ENCODE measurements at regions not wholly inside any gene's neighbourhood (a gene's known extent, or its start where the extent isn't known, plus 50 kb on each side); places are given as distances from the start of the nearest gene placed in this dataset.
A peak's percentile ranks its signal among the peaks of the same experiment; 100 is the strongest.

DNA sequence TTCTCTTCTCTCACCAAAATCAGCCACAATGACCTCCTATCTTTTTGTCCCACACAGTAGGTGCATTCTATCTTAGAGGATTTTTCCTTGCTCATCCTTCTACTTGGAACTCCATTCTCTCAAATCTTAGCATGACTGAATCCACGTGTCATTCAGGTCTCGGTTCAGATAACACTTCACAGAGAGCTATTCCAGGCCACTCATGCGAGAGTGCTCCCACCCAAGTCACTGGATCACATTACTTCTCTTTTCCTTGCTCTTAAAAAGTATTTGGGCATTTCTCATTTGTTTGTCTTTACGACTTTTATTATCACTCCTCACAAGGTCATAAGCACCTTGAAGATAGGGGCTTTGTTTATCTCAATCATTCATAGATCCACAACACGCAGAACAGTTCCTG lies 647.5 kb upstream of the TENM3 start:
- DNase-seq: no peak

DNA sequence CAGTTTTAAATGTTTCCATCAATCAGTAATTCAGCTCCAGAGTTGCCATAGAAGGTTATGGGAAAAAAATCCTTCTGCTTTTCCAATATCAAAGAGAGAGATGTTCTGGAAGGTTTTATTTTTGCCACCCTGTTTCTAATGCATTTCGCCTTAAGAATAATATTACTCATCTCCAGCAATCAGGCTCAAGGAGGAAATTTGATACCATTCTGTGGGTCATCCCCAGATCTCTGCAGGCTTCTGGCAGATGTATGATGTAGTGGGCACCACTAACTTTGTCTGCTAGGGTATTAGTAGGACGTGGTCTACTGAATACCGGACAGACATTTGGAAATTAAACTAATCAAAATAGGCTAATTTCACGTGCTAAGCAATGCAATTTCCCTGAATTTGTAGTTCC lies 645.4 kb upstream of the TENM3 start:
- DNase-seq: peak; percentile 42

GRCh38 chr4:181599134-181599533 lies 644.1 kb upstream of the TENM3 start:
- no peak for DNase-seq

GRCh38 chr4:181601103-181601502 lies 642.1 kb upstream of the TENM3 start:
- DNase-seq: peak; percentile 24

GRCh38 chr4:181604546-181604945 lies 638.7 kb upstream of the TENM3 start:
- DNase-seq: no peak

- DNase-seq: no peak
Measured at GRCh38 chr4:181606300-181606699, 636.9 kb upstream of the TENM3 start.

DNA sequence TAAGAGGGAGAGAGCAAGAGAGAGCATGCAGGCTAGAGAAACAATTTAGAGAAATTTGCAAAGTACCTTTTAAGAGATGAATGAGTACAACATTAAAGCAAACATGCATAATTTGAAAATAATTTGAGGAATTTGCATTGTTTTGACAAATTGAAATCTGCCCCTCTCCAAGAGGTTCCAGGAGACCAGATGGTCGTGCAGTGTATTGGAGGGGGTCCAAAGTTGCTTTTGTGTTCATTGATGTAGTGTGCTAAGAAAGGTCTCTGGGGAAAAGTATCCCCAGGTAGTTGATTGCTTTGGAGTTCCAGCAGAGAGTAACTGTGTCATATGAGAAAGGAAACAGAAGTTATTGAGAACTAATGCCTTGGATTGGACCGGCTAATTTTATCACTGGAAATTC lies 635.0 kb upstream of the TENM3 start:
- peak; percentile 26 for DNase-seq

GRCh38 chr4:181611033-181611711 lies 632.0 kb upstream of the TENM3 start:
- DNase-seq: no peak

DNA sequence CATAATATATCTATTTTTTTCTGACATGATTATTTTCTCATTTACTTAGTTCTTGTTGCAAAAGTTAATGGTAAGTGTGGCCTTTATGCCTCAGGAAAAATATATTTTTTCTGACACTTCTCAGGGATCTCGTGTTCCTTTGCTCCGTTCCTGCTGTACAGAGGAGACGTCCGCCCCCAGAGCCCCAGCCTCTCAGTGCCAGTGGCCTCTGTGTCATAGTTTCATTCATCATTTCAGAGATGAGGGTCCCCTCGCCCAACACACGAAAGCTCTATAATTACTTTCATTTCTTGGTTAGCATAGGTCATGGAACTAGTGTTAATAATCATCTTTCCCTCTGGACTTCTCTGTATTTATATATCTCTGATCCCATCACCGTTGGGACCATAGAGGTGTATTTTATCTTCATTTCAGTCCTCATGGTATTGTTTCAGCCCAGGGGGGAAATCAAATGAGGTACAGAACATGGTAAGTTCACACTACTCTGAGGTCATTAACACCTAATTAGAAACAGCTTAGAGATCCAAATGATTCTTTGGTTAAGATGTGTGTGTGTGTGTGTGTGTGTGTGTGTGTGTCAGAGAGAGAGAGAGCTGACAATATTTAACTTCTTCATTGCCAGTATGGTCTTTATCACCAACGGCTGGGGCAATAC lies 631.1 kb upstream of the TENM3 start:
- DNase-seq: no peak

DNA sequence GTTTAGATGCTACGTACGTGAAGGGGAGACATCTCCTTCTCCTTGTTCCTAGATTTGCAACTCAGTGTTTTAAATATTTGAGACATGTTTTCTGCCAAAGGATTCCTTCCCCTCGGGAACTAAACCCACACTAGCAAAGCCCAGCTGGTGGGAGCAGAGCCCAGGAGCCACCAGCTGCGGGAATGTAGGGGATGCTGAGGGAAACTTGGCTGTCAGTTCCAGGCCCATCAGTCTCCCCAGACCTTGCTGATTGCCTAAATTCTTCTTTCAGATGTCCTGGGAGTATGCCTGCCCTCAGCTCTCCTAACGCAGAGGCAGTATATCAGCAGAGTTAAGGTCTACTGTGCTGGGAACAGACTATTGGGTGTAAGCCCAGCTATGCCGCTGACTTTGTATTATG lies 630.0 kb upstream of the TENM3 start:
- DNase-seq: peak; percentile 45

DNA sequence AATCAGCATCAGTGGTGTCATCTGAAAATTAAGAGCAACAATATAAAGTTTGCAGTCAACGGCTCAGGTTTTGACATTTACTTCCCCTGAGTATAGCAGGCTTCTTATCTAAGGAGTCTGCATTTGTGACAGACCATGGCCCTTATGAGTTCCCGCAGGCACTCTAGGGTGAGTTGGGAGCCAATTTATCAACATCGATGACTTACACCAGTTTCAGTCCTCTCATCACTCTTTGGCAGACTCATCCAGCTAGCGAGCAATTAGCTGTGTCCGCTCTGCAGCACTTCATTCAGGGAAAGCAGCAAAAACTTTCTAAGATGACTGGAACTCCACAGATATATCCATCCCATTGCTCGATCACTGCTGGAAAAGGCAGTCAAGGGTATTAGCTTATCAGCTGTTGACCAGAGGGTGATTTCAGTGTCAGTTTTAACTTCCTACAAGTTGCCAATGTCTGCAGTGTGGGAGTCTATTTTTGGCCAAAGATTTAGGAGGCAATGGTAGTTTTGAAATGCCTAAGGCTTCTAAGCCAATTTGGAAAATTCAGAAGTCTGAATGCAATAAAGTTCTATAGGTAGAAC lies 625.1 kb upstream of the TENM3 start:
- no peak for DNase-seq

GRCh38 chr4:181618896-181619295 lies 624.3 kb upstream of the TENM3 start:
- DNase-seq: no peak

GRCh38 chr4:181619651-181620050 lies 623.6 kb upstream of the TENM3 start:
- no peak for DNase-seq

- peak; percentile 58 for DNase-seq
Measured at GRCh38 chr4:181637186-181638105, 605.8 kb upstream of the TENM3 start.

DNA sequence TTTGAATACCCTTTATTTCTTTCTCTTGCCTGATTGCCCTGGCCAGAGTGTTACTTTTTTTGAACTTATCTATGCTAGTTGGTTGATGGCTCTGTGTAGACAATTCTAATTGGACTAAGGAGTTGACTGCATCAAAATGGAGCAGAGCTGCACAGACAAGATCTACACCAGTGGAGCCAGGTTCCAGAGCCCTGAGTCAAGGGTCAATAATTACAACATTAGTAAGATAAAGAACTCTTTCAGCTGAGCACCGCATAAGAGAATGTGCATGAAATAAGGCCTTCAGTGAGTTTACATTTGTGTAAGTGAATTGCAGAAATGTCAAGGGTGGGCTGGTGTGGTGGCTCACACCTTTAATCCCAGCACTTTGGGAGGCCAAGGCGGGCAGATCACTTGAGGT lies 599.7 kb upstream of the TENM3 start:
- DNase-seq: no peak

DNA sequence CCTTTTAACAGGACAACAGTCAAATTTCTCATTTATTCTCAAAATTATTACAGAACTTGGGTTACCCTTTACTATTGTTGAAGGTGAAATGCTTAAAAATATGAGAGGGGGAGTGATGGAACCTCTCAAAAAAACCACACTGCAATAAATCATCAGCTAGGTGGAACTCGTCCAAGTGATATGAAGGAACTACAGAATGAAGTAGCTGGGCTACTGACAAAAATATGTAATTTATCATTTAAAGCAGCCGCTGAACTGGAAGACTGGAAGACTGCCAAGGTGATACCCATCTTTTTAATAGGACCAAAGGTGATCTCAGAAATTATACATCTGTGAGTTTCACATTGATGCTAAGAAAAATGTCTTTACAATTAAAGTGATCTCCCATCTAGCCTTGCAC lies 597.7 kb upstream of the TENM3 start:
- peak; percentile 21 for DNase-seq

GRCh38 chr4:181646864-181647263 lies 596.3 kb upstream of the TENM3 start:
- DNase-seq: peak; percentile 61

- peak; percentile 61 for DNase-seq
Measured at GRCh38 chr4:181647396-181648147, 595.6 kb upstream of the TENM3 start.

GRCh38 chr4:181650033-181650825 lies 593.0 kb upstream of the TENM3 start:
- DNase-seq: peak; percentile 12

GRCh38 chr4:181656748-181657147 lies 586.5 kb upstream of the TENM3 start:
- no peak for DNase-seq

DNA sequence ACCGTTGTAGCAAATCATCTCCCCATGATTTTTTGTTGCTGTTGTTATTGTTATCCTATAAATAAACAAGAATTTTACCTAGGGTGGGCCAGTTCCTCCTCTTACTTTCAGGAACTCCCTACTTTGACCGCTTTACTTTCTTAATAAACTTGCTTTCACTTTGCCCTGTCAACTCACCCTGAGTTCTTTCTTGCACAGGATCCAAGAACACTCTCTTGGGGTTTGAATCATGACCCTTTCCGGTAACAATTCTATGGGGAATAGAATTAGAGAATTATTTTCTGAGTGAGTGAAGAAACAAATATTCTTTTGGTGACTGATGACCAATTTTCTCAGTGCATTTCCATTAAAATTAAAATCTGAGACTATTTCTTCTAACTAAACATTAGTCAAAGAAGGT lies 584.0 kb upstream of the TENM3 start:
- peak; percentile 36 for DNase-seq
